SH-SY5Y (cell line): ENCODE measurements at regions not wholly inside any gene's neighbourhood (a gene's known extent, or its start where the extent isn't known, plus 50 kb on each side); places are given as distances from the start of the nearest gene placed in this dataset.

Experiments
- GATA2 ChIP-seq: IDR thresholded peaks from 2 replicates; pipeline ENCODE4 v1.6.1; 2011; ENCODE audit warnings: mild to moderate bottlenecking, low read depth, low read length
- GATA3 ChIP-seq: IDR thresholded peaks from 2 replicates; pipeline ENCODE4 v1.6.1; 2011; ENCODE audit warnings: low read depth, mild to moderate bottlenecking, low read length, moderate library complexity

- TF ChIP-seq GATA2 (no peak), GATA3 (no peak)
Observed at GRCh38 chr10:28778524-28778923, 101.2 kb downstream of the BAMBI start.
